Mesothelial cell of epicardium (in vitro differentiated cells): ENCODE measurements at regions not wholly inside any gene's neighbourhood (a gene's known extent, or its start where the extent isn't known, plus 50 kb on each side); places are given as distances from the start of the nearest gene placed in this dataset.
"Not testable (repeated sequence)": the region's sequence is repeated elsewhere in the genome, so short reads cannot be mapped to it uniquely, and the experiment has no call there.

Experiments
- DNase-seq, 2 experiments: peaks; one replicate each; pipeline ENCODE4 v3.0.0; 2021; ENCODE audit warnings: low spot score in 2 of 2; ENCODE audit not compliant: unreplicated experiment in 2 of 2
- H3K27ac Mint-ChIP-seq: 2 replicates; pipeline ENCODE4 v1.8.0; 2021; ENCODE audit warnings: mixed read lengths
- H3K27me3 Mint-ChIP-seq: 2 replicates; pipeline ENCODE4 v1.8.0; 2021; ENCODE audit warnings: low read depth, mixed read lengths
- H3K36me3 Mint-ChIP-seq: 2 replicates; pipeline ENCODE4 v1.8.0; 2021; ENCODE audit warnings: mixed read lengths
- H3K4me1 Mint-ChIP-seq: 2 replicates; pipeline ENCODE4 v1.8.0; 2021; ENCODE audit warnings: mixed read lengths
- H3K4me3 Mint-ChIP-seq: 2 replicates; pipeline ENCODE4 v1.8.0; 2021; ENCODE audit warnings: mild to moderate bottlenecking, moderate library complexity, mixed read lengths
- H3K9me3 Mint-ChIP-seq: 2 replicates; pipeline ENCODE4 v1.8.0; 2021; ENCODE audit warnings: mixed read lengths
- TF ChIP-seq, protein P1 (sequence below): fragments of 200-600 bp; sonication (generic); IDR thresholded peaks from one replicate; pipeline ENCODE4 v1.5.0; 2021; ENCODE audit warnings: antibody characterized with exemption; ENCODE audit not compliant: unreplicated experiment

DNA sequence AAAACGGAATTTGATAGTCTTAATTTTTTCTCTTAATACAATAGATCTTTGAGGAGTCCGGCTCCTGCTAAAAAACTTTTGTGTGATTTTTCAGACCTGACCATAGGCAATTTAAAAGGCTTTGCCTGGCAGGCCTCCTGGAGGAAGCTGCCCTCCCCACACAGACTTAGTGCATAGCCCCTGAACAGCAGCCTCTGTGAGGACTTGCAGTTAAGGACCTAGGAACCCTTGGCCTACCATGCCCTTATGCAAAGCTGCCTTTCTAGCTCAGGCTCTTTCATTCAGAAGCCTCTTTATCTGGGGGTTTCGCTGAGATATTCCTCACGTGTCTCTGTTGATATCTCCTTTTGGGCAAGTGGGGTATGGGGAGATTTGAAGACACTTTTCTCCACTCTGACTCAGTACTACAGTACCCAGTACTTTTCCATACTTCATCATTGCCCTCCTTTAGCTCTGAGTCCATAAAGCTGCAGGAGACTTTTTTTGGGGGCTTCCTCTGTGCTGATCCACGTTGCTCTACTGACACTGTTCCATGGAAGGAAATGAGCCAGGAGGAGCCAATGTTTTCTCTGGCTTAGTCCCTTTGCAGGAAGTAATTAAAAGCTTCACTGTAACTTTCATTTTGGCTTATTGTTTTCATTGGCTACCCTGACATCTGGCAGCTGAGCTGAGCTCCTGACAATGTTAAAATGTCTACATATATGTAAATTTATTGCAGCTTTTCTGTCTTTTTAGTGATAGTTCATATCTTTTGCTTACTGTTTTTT is 283.1 kb downstream of the TDRD3 start:
- no peak for DNase-seq
- Mint-ChIP-seq H3K27ac (no peak overlapping the region), H3K9me3 (no peaks in the 10 kb centered on the region), H3K36me3 (no peaks in the 10 kb centered on the region), H3K4me1 (no peaks in the 10 kb centered on the region), H3K27me3 (no peaks in the 10 kb centered on the region), H3K4me3 (no peak overlapping the region)
- TF ChIP-seq, protein P1, sequence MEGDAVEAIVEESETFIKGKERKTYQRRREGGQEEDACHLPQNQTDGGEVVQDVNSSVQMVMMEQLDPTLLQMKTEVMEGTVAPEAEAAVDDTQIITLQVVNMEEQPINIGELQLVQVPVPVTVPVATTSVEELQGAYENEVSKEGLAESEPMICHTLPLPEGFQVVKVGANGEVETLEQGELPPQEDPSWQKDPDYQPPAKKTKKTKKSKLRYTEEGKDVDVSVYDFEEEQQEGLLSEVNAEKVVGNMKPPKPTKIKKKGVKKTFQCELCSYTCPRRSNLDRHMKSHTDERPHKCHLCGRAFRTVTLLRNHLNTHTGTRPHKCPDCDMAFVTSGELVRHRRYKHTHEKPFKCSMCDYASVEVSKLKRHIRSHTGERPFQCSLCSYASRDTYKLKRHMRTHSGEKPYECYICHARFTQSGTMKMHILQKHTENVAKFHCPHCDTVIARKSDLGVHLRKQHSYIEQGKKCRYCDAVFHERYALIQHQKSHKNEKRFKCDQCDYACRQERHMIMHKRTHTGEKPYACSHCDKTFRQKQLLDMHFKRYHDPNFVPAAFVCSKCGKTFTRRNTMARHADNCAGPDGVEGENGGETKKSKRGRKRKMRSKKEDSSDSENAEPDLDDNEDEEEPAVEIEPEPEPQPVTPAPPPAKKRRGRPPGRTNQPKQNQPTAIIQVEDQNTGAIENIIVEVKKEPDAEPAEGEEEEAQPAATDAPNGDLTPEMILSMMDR = no peak

DNA sequence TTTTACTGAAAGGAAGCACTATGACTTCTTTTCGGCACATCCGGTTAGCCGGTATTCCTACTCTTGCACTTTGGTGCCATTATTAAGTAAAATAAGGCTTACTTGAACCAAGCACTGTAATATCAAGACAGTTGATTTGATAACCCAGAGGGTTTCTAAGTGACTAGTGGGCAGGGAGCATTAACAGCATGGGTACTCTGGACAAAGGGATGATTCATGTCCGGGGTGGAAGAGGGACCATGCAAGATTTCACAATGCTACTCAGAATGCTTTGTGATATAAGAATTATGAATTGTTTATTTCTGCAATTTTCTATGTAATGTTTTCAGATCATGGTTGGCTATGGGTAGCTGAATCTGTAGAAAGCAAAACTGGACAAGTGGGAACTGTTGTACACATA is 282.1 kb downstream of the TDRD3 start:
- Mint-ChIP-seq H3K27me3 (no peaks in the 10 kb centered on the region), H3K27ac (no peak overlapping the region), H3K4me1 (no peaks in the 10 kb centered on the region), H3K9me3 (no peaks in the 10 kb centered on the region), H3K4me3 (no peak overlapping the region), H3K36me3 (no peaks in the 10 kb centered on the region)
- DNase-seq = no peak
- TF ChIP-seq, protein P1 = no peak

DNA sequence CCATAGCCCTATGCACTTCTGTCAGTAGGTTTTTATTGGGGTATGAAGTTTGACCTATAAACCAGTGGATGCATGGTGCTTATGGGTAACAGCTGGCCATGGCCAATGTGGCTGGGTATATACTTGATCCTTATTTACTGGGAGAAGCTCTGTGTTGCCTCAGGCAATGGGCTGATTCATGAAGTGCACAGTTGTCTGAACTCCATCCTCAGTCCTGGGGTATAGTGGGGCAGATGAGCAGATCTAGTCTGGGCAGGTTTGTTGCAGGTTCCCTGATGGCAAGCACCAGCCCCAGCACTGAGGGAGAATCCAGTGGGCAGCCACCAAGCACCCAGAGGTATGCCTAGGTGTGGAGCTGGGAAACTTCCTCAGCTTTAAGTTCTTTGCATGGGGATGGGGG is 274.4 kb downstream of the TDRD3 start:
- no peak for DNase-seq
- H3K4me3 Mint-ChIP-seq = no peak overlapping the region
- H3K9me3 Mint-ChIP-seq = peaks cover 21% of the 10 kb centered on the region
- no peaks in the 10 kb centered on the region for H3K36me3 Mint-ChIP-seq
- no peaks in the 10 kb centered on the region for H3K4me1 Mint-ChIP-seq
- H3K27ac Mint-ChIP-seq = no peak overlapping the region
- no peaks in the 10 kb centered on the region for H3K27me3 Mint-ChIP-seq
- TF ChIP-seq, protein P1 = no peak

DNA sequence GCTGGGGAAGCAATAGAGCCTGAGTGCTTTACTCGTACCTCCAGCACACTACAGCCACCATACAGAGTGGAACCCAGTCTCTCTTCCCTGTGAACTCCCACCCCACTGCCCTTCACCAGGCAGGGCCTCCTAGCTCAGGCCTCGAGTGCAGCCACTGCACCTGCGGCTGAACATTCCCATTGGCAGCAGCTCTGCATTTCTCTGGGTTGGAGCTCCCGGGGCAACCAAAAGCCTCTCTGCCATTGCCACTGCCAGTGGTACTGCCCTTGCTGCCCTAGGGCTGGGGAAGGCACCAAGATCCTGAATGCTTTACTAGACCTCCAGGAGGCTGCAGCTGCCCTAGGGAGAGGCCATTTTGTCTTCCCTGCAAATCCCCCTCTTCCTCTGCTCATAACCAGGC is 266.8 kb downstream of the TDRD3 start:
- Mint-ChIP-seq H3K27me3 (no peaks in the 10 kb centered on the region), H3K36me3 (no peaks in the 10 kb centered on the region), H3K27ac (no peak overlapping the region), H3K9me3 (peaks cover 18% of the 10 kb centered on the region), H3K4me3 (no peak overlapping the region), H3K4me1 (no peaks in the 10 kb centered on the region)
- TF ChIP-seq, protein P1 = no peak
- DNase-seq = no peak

DNA sequence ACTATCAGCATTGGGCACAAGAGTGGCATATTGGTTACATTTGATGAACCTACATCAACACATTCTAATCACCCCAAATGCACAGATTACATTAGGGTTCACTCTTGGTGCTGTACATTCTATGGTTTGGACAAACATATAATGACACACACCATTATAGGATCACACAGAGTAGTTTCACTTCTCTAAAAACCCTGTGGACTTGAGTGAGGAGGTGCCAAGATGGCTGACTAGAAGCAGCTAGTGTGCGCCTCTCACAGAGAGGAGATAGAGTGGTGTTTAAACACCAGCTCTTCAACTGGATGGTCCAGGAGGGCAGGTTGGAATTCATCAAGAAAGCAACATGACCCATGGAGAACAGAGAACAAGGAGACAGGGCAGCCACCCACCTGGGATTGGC is 265.6 kb downstream of the TDRD3 start:
- Mint-ChIP-seq H3K27ac (no peak overlapping the region), H3K27me3 (no peaks in the 10 kb centered on the region), H3K4me3 (no peak overlapping the region), H3K9me3 (peaks cover 22% of the 10 kb centered on the region), H3K4me1 (no peaks in the 10 kb centered on the region), H3K36me3 (no peaks in the 10 kb centered on the region)
- DNase-seq = no peak
- TF ChIP-seq, protein P1 = no peak

DNA sequence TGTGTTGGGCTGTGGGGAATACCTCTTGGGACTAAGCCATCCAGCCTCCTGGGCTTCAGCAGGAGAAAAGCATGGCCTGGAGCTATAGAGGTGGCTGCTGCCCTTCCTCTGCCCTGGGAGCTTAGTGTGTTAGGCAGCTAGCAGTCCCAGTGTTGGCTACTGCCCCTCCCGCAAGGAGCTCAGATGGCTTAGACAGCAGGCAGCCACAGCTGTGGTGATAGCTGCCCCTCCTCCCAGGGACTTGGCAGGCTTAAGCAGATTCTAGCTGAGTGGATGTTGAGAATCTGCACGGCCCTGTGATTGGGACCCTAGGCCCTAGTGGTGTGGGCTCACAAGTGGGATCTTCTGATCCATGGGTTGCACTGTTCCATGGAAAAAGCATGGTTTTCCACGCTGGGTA is 264.5 kb downstream of the TDRD3 start:
- Mint-ChIP-seq H3K4me3 (no peak overlapping the region), H3K9me3 (peaks cover 22% of the 10 kb centered on the region), H3K27me3 (no peaks in the 10 kb centered on the region), H3K36me3 (no peaks in the 10 kb centered on the region), H3K4me1 (no peaks in the 10 kb centered on the region), H3K27ac (no peak overlapping the region)
- no peak for DNase-seq
- TF ChIP-seq, protein P1 = no peak

DNA sequence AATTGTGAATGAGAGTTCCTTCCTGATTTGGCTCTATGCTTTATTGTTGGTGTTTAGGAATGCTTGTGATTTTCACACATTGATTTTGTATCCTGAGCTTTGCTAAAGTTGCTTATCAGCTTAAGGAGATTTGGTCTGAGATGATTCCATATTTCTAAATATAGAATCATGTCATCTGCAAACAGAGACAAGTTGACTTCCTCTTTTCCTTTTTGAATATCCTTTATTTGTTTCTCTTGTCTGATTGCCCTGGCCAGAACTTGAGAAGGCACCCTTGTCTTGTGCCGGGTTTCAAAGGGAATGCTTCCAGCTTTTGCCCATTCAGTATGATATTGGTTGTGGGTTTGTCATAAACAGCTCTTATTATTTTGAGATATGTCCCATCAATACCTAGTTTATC is 260.6 kb downstream of the TDRD3 start:
- H3K36me3 Mint-ChIP-seq, H3K27me3 Mint-ChIP-seq, DNase-seq, H3K4me3 Mint-ChIP-seq, H3K4me1 Mint-ChIP-seq, H3K27ac Mint-ChIP-seq: not testable (repeated sequence)
- H3K9me3 Mint-ChIP-seq = peaks cover 17% of the 10 kb centered on the region
